GM06990 (cell line): ENCODE measurements at regions not wholly inside any gene's neighbourhood (a gene's known extent, or its start where the extent isn't known, plus 50 kb on each side); places are given as distances from the start of the nearest gene placed in this dataset.

Experiments
- DNase-seq: peaks from one replicate; pipeline ENCODE4 v3.0.0-alpha.2; 2011; ENCODE audit not compliant: insufficient read length; ENCODE audit errors: extremely low read depth
- H3K27me3 ChIP-seq: replicated peaks from 2 replicates; pipeline ENCODE4 v1.6.0; 2011; ENCODE audit warnings: low read length; ENCODE audit not compliant: control insufficient read depth, insufficient read depth
- H3K36me3 ChIP-seq: 2 replicates; pipeline ENCODE4 v1.5.1; 2011; ENCODE audit warnings: low read length; ENCODE audit not compliant: control insufficient read depth, insufficient read depth
- H3K4me3 ChIP-seq: replicated peaks from 2 replicates; pipeline ENCODE4 v1.5.1; 2011; ENCODE audit warnings: low read depth, mild to moderate bottlenecking, control low read depth, low read length
- TF ChIP-seq, protein P1 (sequence below): IDR thresholded peaks from 2 replicates; pipeline ENCODE4 v1.5.1; 2011; ENCODE audit warnings: low read length, control low read depth, mild to moderate bottlenecking, inconsistent platforms; ENCODE audit not compliant: insufficient read depth, poor library complexity, severe bottlenecking

- TF ChIP-seq, protein P1, sequence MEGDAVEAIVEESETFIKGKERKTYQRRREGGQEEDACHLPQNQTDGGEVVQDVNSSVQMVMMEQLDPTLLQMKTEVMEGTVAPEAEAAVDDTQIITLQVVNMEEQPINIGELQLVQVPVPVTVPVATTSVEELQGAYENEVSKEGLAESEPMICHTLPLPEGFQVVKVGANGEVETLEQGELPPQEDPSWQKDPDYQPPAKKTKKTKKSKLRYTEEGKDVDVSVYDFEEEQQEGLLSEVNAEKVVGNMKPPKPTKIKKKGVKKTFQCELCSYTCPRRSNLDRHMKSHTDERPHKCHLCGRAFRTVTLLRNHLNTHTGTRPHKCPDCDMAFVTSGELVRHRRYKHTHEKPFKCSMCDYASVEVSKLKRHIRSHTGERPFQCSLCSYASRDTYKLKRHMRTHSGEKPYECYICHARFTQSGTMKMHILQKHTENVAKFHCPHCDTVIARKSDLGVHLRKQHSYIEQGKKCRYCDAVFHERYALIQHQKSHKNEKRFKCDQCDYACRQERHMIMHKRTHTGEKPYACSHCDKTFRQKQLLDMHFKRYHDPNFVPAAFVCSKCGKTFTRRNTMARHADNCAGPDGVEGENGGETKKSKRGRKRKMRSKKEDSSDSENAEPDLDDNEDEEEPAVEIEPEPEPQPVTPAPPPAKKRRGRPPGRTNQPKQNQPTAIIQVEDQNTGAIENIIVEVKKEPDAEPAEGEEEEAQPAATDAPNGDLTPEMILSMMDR: no peak
- Histone ChIP-seq H3K27me3 (no peaks in the 10 kb centered on the region), H3K4me3 (no peak overlapping the region), H3K36me3 (no peaks in the 10 kb centered on the region)
- DNase-seq: no peak
Measured at GRCh38 chr16:52293204-52293603, 253.7 kb downstream of the TOX3 start.

- TF ChIP-seq, protein P1: no peak
- Histone ChIP-seq H3K4me3 (no peak overlapping the region), H3K36me3 (no peaks in the 10 kb centered on the region), H3K27me3 (no peaks in the 10 kb centered on the region)
- DNase-seq: no peak
Measured at GRCh38 chr16:52283584-52284375, 263.2 kb downstream of the TOX3 start.

- TF ChIP-seq, protein P1: no peak
- H3K27me3 ChIP-seq: no peaks in the 10 kb centered on the region
- DNase-seq: no peak
- no peaks in the 10 kb centered on the region for H3K36me3 ChIP-seq
- no peak overlapping the region for H3K4me3 ChIP-seq
Measured at GRCh38 chr16:52283018-52283417, 263.9 kb downstream of the TOX3 start.

DNA sequence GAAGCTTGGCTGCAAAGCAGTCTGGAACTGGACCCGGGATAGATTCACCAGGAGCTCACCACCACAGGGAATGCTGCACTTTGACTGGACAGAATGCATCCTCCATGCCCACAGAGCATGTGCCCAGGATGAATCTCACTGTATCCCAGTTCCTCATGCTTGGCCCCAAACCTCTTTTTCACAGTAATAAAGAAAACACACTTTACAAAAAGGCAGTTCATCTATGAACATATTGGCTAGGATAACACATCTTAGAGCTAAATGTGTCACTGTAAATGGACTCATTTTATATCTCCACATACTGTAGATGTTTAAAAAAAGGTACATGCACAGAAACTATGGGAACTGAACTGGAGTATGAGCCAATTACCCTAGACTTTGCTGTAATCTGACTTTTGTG lies 266.9 kb downstream of the TOX3 start:
- no peaks in the 10 kb centered on the region for H3K36me3 ChIP-seq
- DNase-seq: no peak
- TF ChIP-seq, protein P1: no peak
- no peak overlapping the region for H3K4me3 ChIP-seq
- H3K27me3 ChIP-seq: no peaks in the 10 kb centered on the region

GRCh38 chr16:52271088-52271750 lies 275.7 kb downstream of the TOX3 start:
- Histone ChIP-seq H3K27me3 (no peaks in the 10 kb centered on the region), H3K4me3 (no peak overlapping the region), H3K36me3 (no peaks in the 10 kb centered on the region)
- DNase-seq: no peak
- TF ChIP-seq, protein P1: no peak
